ENCODE measurements at regions not wholly inside any gene's neighbourhood (a gene's known extent, or its start where the extent isn't known, plus 50 kb on each side); places are given as distances from the start of the nearest gene placed in this dataset.

DNA sequence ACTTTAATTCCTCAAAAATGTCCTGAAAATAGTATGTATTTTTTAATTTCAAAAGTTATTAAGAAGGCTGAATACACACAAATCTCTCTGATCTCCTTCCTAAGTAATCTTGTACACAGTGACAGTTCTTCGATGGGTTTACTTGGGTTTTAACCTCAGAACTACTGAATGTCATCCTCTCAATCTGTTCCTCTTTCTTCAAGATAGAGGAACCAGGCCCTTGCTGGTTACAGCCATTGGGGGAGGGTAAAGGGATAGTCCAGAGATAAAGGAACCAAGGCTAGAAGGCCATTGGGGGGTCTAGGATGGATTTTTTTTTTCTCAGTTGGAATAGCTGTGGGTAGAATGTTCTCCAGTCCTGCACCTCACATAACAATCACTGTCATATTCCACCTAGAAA is 224.9 kb downstream of the SKIDA1 start:
- H3K36me3 ChIP-seq (ENCODE audit: control insufficient read depth, insufficient read depth, low read length) = no peaks in the 10 kb centered on the region
- Mint-ChIP-seq H3K36me3 (ENCODE audit: low read depth) (no peaks in the 10 kb centered on the region), H3K4me3 (no peak overlapping the region), H3K4me1 (peaks cover 29% of the 10 kb centered on the region), H3K27ac (no peak overlapping the region), H3K9me3 (no peaks in the 10 kb centered on the region), H3K27me3 (ENCODE audit: insufficient read depth) (no peaks in the 10 kb centered on the region)
- 89 to 100% methylated on average over 1 of the region's 1 CpG for WGBS, 2 experiments (ENCODE audit: insufficient coverage in 1 of 2, insufficient read length in 1 of 2)
- no peaks in the 10 kb centered on the region for H3K27me3 ChIP-seq (ENCODE audit: control insufficient read depth, insufficient read depth, low read length, poor library complexity, severe bottlenecking)
- no peak overlapping the region for H3K27ac ChIP-seq (ENCODE audit: low read depth, low read length)
- H3K9me3 ChIP-seq (ENCODE audit: control insufficient read depth, low read length) = no peaks in the 10 kb centered on the region
- H3K4me1 ChIP-seq (ENCODE audit: control insufficient read depth, insufficient read depth, low read length) = peaks cover 7% of the 10 kb centered on the region
- H3K9ac ChIP-seq (ENCODE audit: extremely low read depth, low read length, poor library complexity, severe bottlenecking) = no peak overlapping the region
- no peak for DNase-seq
- H3K4me3 ChIP-seq (ENCODE audit: low read length) = no peak overlapping the region
- TF ChIP-seq, protein P1, sequence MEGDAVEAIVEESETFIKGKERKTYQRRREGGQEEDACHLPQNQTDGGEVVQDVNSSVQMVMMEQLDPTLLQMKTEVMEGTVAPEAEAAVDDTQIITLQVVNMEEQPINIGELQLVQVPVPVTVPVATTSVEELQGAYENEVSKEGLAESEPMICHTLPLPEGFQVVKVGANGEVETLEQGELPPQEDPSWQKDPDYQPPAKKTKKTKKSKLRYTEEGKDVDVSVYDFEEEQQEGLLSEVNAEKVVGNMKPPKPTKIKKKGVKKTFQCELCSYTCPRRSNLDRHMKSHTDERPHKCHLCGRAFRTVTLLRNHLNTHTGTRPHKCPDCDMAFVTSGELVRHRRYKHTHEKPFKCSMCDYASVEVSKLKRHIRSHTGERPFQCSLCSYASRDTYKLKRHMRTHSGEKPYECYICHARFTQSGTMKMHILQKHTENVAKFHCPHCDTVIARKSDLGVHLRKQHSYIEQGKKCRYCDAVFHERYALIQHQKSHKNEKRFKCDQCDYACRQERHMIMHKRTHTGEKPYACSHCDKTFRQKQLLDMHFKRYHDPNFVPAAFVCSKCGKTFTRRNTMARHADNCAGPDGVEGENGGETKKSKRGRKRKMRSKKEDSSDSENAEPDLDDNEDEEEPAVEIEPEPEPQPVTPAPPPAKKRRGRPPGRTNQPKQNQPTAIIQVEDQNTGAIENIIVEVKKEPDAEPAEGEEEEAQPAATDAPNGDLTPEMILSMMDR (conservative IDR thresholded peaks at IDR 0.05) = no peak

DNA sequence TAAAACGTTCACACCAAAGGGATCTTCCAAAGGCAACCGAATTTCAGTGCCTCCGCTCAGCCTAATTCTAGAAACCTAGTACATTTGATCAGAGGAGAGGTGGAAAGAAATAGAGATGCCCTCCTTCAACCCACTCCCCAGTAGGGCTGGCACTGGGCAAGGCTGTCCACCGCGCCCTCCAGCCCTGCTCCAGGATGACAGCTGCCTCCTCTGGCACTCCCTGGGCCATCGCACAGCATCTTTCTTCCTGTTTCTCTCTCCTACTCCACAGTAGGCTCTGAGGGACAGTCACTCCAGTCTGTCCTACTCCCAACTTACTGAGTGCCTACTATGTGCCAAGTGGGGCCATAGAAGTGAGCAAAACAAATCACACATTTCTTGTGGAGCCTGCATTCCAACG is 226.2 kb downstream of the SKIDA1 start:
- H3K4me3 ChIP-seq (ENCODE audit: low read length) = no peak overlapping the region
- Mint-ChIP-seq H3K4me1 (peaks cover 39% of the 10 kb centered on the region), H3K27ac (no peak overlapping the region), H3K9me3 (no peaks in the 10 kb centered on the region), H3K4me3 (no peak overlapping the region), H3K27me3 (ENCODE audit: insufficient read depth) (no peaks in the 10 kb centered on the region), H3K36me3 (ENCODE audit: low read depth) (no peaks in the 10 kb centered on the region)
- H3K27me3 ChIP-seq (ENCODE audit: control insufficient read depth, insufficient read depth, low read length, poor library complexity, severe bottlenecking) = no peaks in the 10 kb centered on the region
- 94 to 98% methylated on average over 7 of the region's 7 CpGs for WGBS, 2 experiments (ENCODE audit: insufficient coverage in 1 of 2, insufficient read length in 1 of 2)
- H3K27ac ChIP-seq (ENCODE audit: low read depth, low read length) = no peak overlapping the region
- DNase-seq = no peak
- peaks cover 7% of the 10 kb centered on the region for H3K4me1 ChIP-seq (ENCODE audit: control insufficient read depth, insufficient read depth, low read length)
- H3K36me3 ChIP-seq (ENCODE audit: control insufficient read depth, insufficient read depth, low read length) = no peaks in the 10 kb centered on the region
- TF ChIP-seq, protein P1 (conservative IDR thresholded peaks at IDR 0.05) = no peak
- no peaks in the 10 kb centered on the region for H3K9me3 ChIP-seq (ENCODE audit: control insufficient read depth, low read length)
- H3K9ac ChIP-seq (ENCODE audit: extremely low read depth, low read length, poor library complexity, severe bottlenecking) = no peak overlapping the region

DNA sequence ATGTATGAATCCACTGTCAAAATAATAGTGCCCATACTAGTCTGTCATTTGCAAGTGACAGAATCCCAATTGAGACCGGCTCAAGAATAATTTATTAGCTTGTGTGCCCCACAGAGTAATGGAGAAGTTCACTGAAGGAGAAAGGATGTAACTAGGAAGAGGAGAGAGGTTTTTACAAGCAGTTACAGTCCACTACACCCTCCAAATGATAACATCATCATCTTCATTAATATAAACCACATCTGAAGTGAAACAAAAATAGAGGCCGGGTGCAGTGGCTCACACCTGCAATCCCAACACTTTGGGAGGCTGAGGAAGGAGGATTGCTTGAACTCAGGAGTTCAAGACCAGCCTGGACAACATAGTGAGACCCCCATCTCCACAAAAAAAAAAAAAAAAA is 226.8 kb downstream of the SKIDA1 start:
- H3K36me3 ChIP-seq (ENCODE audit: control insufficient read depth, insufficient read depth, low read length) = no peaks in the 10 kb centered on the region
- 83 to 93% methylated on average over 1 to 2 of the region's 2 CpGs for WGBS, 2 experiments (ENCODE audit: insufficient coverage in 1 of 2, insufficient read length in 1 of 2)
- peaks cover 7% of the 10 kb centered on the region for H3K4me1 ChIP-seq (ENCODE audit: control insufficient read depth, insufficient read depth, low read length)
- Mint-ChIP-seq H3K27ac (no peak overlapping the region), H3K4me3 (no peak overlapping the region), H3K4me1 (peaks cover 45% of the 10 kb centered on the region), H3K9me3 (no peaks in the 10 kb centered on the region), H3K27me3 (ENCODE audit: insufficient read depth) (no peaks in the 10 kb centered on the region), H3K36me3 (ENCODE audit: low read depth) (no peaks in the 10 kb centered on the region)
- H3K4me3 ChIP-seq (ENCODE audit: low read length) = no peak overlapping the region
- H3K9me3 ChIP-seq (ENCODE audit: control insufficient read depth, low read length) = no peaks in the 10 kb centered on the region
- TF ChIP-seq, protein P1 (conservative IDR thresholded peaks at IDR 0.05) = no peak
- H3K27me3 ChIP-seq (ENCODE audit: control insufficient read depth, insufficient read depth, low read length, poor library complexity, severe bottlenecking) = no peaks in the 10 kb centered on the region
- H3K9ac ChIP-seq (ENCODE audit: extremely low read depth, low read length, poor library complexity, severe bottlenecking) = no peak overlapping the region
- DNase-seq = no peak
- H3K27ac ChIP-seq (ENCODE audit: low read depth, low read length) = no peak overlapping the region

Data from endodermal cell (in vitro differentiated cells).